Prostate gland (tissue), 2 donors: ENCODE measurements at regions not wholly inside any gene's neighbourhood (a gene's known extent, or its start where the extent isn't known, plus 50 kb on each side); places are given as distances from the start of the nearest gene placed in this dataset.

Source experiments
- DNase-seq: peaks from one replicate; pipeline ENCODE4 v3.0.0-alpha.2; 2019; ENCODE audit warnings: low spot score
- H3K27ac ChIP-seq, 2 donors: fragments of 200-600 bp; sonication (generic); 2 replicates each; pipeline ENCODE4 v1.5.1; 2017 to 2019
- H3K27me3 ChIP-seq: fragments of 200-600 bp; sonication (generic); replicated peaks from 2 replicates; pipeline ENCODE4 v1.5.1; 2019; ENCODE audit not compliant: insufficient read depth
- H3K36me3 ChIP-seq, 2 donors: fragments of 200-600 bp; sonication (generic); 1 replicate in 1 of 2; 2 replicates in 1 of 2; pipeline versions ENCODE4 v1.5.1 to v1.8.1; 2017 to 2019
- H3K4me1 ChIP-seq: fragments of 200-600 bp; sonication (generic); replicated peaks from 2 replicates; pipeline ENCODE4 v1.5.1; 2019
- H3K4me3 ChIP-seq, 2 donors: fragments of 200-600 bp; sonication (generic); 2 replicates each; pipeline ENCODE4 v1.5.1; 2017 to 2019
- H3K9me3 ChIP-seq: fragments of 200-600 bp; sonication (generic); 2 replicates; pipeline ENCODE4 v1.5.1; 2017
- POLR2A ChIP-seq: fragments of 450-650 bp; IDR thresholded peaks from one replicate; pipeline ENCODE4 v1.6.1; 2016; ENCODE audit warnings: antibody characterized with exemption, mild to moderate bottlenecking
- POLR2AphosphoS5 ChIP-seq: sonication (generic); formaldehyde crosslinking; IDR thresholded peaks from one replicate; pipeline ENCODE4 v1.6.1; 2017; ENCODE audit warnings: antibody characterized with exemption
- WGBS: methylation state at CpG from one replicate; pipeline ENCODE4 v1.1.5; 2018; 5-methylcytosine and 5-hydroxymethylcytosine counted together
- intact Hi-C: fragments of 100-400 bp; cut with DNase I; formaldehyde crosslinking; loops from one replicate; pipeline ENCODE4 v1.14.2; 2022
- TF ChIP-seq, protein P1 (sequence below), 4 experiments: fragments of 200-600 bp in 2 of 4; fragments of 450-650 bp in 2 of 4; sonication (generic) in 2 of 4; IDR thresholded peaks; 1 replicate in 3 of 4; 2 replicates in 1 of 4; pipeline ENCODE4 v1.5.1; 2016 to 2019; ENCODE audit warnings: antibody characterized with exemption in 4 of 4, mild to moderate bottlenecking in 2 of 4, moderate library complexity in 2 of 4

DNA sequence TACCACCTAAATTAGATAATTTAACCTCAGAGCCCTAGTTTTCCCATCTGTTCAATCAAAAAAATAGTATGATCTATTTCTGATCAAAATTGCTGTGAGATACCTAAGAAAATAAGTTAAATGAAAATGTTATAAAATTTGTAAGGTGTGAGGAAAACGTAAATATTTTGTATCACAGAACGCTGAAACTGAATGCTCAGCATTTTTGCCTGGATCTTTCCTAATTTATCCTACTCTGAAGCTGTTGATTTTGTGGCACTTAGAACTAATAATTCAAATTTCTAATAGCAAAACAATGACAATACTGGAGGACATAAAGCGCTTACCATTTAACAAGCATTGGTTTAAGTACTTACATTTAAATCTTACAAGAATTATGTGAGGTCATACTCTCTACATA lies 674.2 kb downstream of the FAM181B start:
- no peak for TF ChIP-seq POLR2A
- no peak for TF ChIP-seq POLR2AphosphoS5
- TF ChIP-seq, protein P1, sequence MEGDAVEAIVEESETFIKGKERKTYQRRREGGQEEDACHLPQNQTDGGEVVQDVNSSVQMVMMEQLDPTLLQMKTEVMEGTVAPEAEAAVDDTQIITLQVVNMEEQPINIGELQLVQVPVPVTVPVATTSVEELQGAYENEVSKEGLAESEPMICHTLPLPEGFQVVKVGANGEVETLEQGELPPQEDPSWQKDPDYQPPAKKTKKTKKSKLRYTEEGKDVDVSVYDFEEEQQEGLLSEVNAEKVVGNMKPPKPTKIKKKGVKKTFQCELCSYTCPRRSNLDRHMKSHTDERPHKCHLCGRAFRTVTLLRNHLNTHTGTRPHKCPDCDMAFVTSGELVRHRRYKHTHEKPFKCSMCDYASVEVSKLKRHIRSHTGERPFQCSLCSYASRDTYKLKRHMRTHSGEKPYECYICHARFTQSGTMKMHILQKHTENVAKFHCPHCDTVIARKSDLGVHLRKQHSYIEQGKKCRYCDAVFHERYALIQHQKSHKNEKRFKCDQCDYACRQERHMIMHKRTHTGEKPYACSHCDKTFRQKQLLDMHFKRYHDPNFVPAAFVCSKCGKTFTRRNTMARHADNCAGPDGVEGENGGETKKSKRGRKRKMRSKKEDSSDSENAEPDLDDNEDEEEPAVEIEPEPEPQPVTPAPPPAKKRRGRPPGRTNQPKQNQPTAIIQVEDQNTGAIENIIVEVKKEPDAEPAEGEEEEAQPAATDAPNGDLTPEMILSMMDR (IDR thresholded peaks at IDR 0.05) = no peak
- no peak for DNase-seq
- no peak overlapping the region for H3K27ac ChIP-seq
- no peaks in the 10 kb centered on the region for H3K9me3 ChIP-seq
- H3K4me3 ChIP-seq = no peak overlapping the region
- WGBS = 90% methylated on average over 3 of the region's 3 CpGs
- H3K27me3 ChIP-seq = no peaks in the 10 kb centered on the region
- H3K4me1 ChIP-seq = no peaks in the 10 kb centered on the region
- H3K36me3 ChIP-seq = no peaks in the 10 kb centered on the region
- intact Hi-C loops = no loop called here

DNA sequence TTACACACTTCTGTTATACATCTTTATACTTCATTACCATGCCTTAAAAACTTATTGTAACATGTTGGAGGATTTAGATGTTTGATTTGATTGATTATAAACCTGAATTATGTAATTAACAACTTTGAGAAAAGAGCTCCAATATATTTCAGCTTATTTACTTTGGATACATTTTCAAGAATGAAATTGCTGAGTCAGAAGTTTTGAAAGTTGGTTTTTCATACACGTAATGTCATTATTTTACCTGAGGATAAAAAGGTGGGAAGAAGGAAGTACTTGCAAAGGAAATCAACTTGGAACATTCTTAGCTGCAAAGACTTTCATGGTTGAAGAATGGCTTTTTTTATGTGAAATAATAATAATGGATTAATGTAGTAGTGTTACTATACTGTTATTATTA lies 677.2 kb downstream of the FAM181B start:
- TF ChIP-seq POLR2AphosphoS5 = no peak
- TF ChIP-seq, protein P1 (IDR thresholded peaks at IDR 0.05) = no peak
- TF ChIP-seq POLR2A = no peak
- Histone ChIP-seq H3K36me3 (no peaks in the 10 kb centered on the region), H3K27me3 (no peaks in the 10 kb centered on the region), H3K4me1 (no peaks in the 10 kb centered on the region), H3K4me3 (no peak overlapping the region), H3K9me3 (no peaks in the 10 kb centered on the region), H3K27ac (no peak overlapping the region)
- intact Hi-C loops = no loop called here
- 48% methylated on average over 1 of the region's 1 CpG for WGBS
- DNase-seq = no peak

DNA sequence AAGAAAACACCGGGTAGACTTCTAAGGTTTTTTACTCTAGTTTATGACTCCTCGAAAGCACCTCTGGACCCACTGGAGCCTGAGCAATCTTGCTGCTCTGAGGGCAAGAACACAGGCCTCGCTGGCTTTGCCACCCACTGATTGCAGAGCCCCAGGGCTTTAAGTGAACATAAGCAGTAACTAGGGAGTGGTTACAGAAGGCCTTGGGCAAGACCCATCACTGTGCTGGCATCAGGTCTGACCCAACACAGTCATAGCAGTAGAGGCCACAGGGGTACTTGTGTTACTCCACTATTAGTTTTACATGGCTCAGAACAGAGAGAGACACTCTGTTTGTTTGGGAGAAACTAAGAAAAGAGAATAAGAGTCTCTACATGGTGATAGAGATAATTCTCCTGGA lies 684.5 kb downstream of the FAM181B start:
- Histone ChIP-seq H3K4me3 (no peak overlapping the region), H3K27me3 (no peaks in the 10 kb centered on the region), H3K27ac (no peak overlapping the region), H3K36me3 (no peaks in the 10 kb centered on the region), H3K4me1 (no peaks in the 10 kb centered on the region), H3K9me3 (no peaks in the 10 kb centered on the region)
- TF ChIP-seq, protein P1 (IDR thresholded peaks at IDR 0.05) = no peak
- no peak for TF ChIP-seq POLR2AphosphoS5
- TF ChIP-seq POLR2A = no peak
- DNase-seq = no peak
- intact Hi-C loops = no loop called here
- WGBS = 85% methylated on average over 2 of the region's 3 CpGs

DNA sequence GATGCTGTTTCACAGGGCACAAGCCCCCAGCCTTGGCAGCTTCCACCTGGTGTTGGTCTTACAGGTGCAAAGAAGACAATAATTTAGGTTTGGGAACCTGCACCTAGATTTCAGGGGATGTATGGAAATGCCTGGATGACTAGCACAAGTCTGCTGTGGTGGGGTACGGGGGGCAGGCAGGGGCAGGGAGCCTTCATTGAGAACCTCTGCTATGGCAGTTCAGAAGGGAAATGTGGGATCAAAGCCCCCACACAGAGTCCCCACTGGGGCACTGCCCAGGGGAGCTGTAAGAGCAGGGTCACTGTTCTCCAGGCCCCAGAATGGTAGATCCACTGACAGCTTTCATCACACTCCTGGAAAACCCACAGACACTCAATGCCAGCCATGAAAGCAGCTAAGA lies 686.5 kb downstream of the FAM181B start:
- DNase-seq = no peak
- Histone ChIP-seq H3K27me3 (no peaks in the 10 kb centered on the region), H3K27ac (no peak overlapping the region), H3K9me3 (no peaks in the 10 kb centered on the region), H3K4me3 (no peak overlapping the region), H3K4me1 (no peaks in the 10 kb centered on the region), H3K36me3 (no peaks in the 10 kb centered on the region)
- 100% methylated on average over 1 of the region's 1 CpG for WGBS
- intact Hi-C loops = no loop called here
- no peak for TF ChIP-seq POLR2AphosphoS5
- TF ChIP-seq POLR2A = no peak

DNA sequence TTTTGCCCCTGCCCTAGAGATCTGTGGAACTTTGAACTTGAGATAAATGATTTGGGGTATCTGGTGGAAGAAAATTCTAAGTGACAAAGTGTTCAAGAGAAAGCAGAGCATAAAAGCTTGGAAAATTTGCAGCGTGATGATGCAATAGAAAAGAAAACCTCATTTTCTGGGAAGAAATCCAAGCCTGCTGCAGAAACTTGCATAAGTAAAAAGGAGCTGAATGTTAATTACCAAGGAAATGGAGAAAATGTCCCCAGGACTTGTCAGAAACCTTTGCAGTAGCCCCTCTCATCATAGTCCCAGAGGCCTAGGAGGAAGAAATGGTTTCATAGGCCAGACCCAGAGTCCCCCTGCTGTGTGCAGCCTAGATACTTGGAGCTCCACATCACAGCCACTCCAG lies 686.9 kb downstream of the FAM181B start:
- no peak for DNase-seq

More for the DNA sequence above, 686.9 kb downstream of the FAM181B start:
- H3K9me3 ChIP-seq = no peaks in the 10 kb centered on the region
- intact Hi-C loops = no loop called here
- no peaks in the 10 kb centered on the region for H3K36me3 ChIP-seq
- H3K27me3 ChIP-seq = no peaks in the 10 kb centered on the region
- TF ChIP-seq, protein P1 (IDR thresholded peaks at IDR 0.05) = no peak
- no peak for TF ChIP-seq POLR2AphosphoS5
- TF ChIP-seq POLR2A = no peak
- H3K4me1 ChIP-seq = no peaks in the 10 kb centered on the region
- no peak overlapping the region for H3K4me3 ChIP-seq
- no peak overlapping the region for H3K27ac ChIP-seq
- 56% methylated on average over 1 of the region's 1 CpG for WGBS
